Endothelial cell of umbilical vein (primary cell): ENCODE measurements at regions not wholly inside any gene's neighbourhood (a gene's known extent, or its start where the extent isn't known, plus 50 kb on each side); places are given as distances from the start of the nearest gene placed in this dataset.

Source experiments
- BruUV-seq: library from RNA; stranded (reverse); fragments of 400-500 nt; replicated peaks from 2 replicates; lab custom pipeline; 2021; lab: Mats Ljungman, UMichigan
- CTCF ChIA-PET: fragments of 300-600, 350-600 bp; sonication (Branson Sonifier 250); formaldehyde crosslinking; loops from one replicate; lab custom pipeline; 2021; ENCODE audit warnings: antibody characterized with exemption, inconsistent platforms; lab: Charles Lee
- POLR2A ChIA-PET: fragments of 300-600, 350-600 bp; sonication (Branson Sonifier 250); formaldehyde crosslinking; loops from one replicate; lab custom pipeline; 2021; ENCODE audit warnings: antibody characterized with exemption, inconsistent platforms; lab: Charles Lee
- DNase-seq: peaks from one replicate; pipeline ENCODE4 v3.0.0-alpha.2; 2011; ENCODE audit warnings: low read depth, low spot score
- FAIRE-seq: peaks from 2 replicates; lab custom pipeline; 2011; peaks lifted over from hg19 to GRCh38; lab: Jason Lieb, UNC
- H2AFZ ChIP-seq: 2 replicates; pipeline ENCODE4 v1.6.0; 2012; ENCODE audit warnings: low read depth, low read length, control low read depth, inconsistent platforms
- H3K27ac ChIP-seq: 2 replicates; pipeline ENCODE4 v1.5.1; 2011; ENCODE audit warnings: low read depth, mild to moderate bottlenecking, control low read depth, low read length, moderate library complexity; ENCODE audit not compliant: insufficient read depth
- H3K27me3 ChIP-seq, 2 experiments: 2 replicates each; pipeline versions ENCODE4 v1.6.0 to v1.6.1; 2011; ENCODE audit warnings: low read length in 2 of 2, mixed read lengths in 1 of 2; ENCODE audit not compliant: control insufficient read depth in 2 of 2, insufficient read depth in 2 of 2
- H3K36me3 ChIP-seq, 2 experiments: 2 replicates in 1 of 2; 3 replicates in 1 of 2; pipeline ENCODE4 v1.5.1; 2011; ENCODE audit warnings: low read length in 2 of 2, mild to moderate bottlenecking in 1 of 2, moderate library complexity in 1 of 2; ENCODE audit not compliant: control insufficient read depth in 2 of 2, insufficient read depth in 2 of 2; ENCODE audit errors: extremely low read depth in 1 of 2
- H3K4me1 ChIP-seq: 3 replicates; pipeline ENCODE4 v1.5.1; 2011; ENCODE audit warnings: mild to moderate bottlenecking, low read length; ENCODE audit not compliant: control insufficient read depth, insufficient read depth; ENCODE audit errors: extremely low read depth
- H3K4me2 ChIP-seq: 2 replicates; pipeline ENCODE4 v1.6.1; 2011; ENCODE audit warnings: low read length, control low read depth, mixed read lengths; ENCODE audit not compliant: insufficient read depth
- H3K4me3 ChIP-seq, 3 experiments: fragments of 200-600 bp in 1 of 3; sonication (generic), shearing (Covaris generic) in 1 of 3; replicated peaks in 1 of 3; 2 replicates each; pipeline ENCODE4 v1.5.1; 2011 to 2016; ENCODE audit warnings: control low read depth in 3 of 3, low read length in 3 of 3, mild to moderate bottlenecking in 2 of 3, inconsistent platforms in 1 of 3, low read depth in 1 of 3, moderate library complexity in 1 of 3; ENCODE audit not compliant: insufficient read depth in 1 of 3
- H3K79me2 ChIP-seq: 2 replicates; pipeline ENCODE4 v1.6.0; 2012; ENCODE audit warnings: low read length, inconsistent platforms; ENCODE audit not compliant: control insufficient read depth, insufficient read depth
- H3K9ac ChIP-seq: replicated peaks from 2 replicates; pipeline ENCODE3; 2011; ENCODE audit warnings: low read length, control low read depth; ENCODE audit not compliant: insufficient read depth; ENCODE audit errors: extremely low read depth
- H3K9me1 ChIP-seq: replicated peaks from 3 replicates; pipeline ENCODE4 v1.6.0; 2011; ENCODE audit warnings: mild to moderate bottlenecking, low read length; ENCODE audit not compliant: control insufficient read depth, insufficient read depth; ENCODE audit errors: extremely low read depth
- H3K9me3 ChIP-seq: replicated peaks from 2 replicates; pipeline ENCODE4 v1.5.1; 2012; ENCODE audit warnings: low read length, inconsistent platforms; ENCODE audit not compliant: control insufficient read depth, insufficient read depth
- H4K20me1 ChIP-seq: replicated peaks from 2 replicates; pipeline ENCODE3; 2011; ENCODE audit warnings: mild to moderate bottlenecking, low read length; ENCODE audit not compliant: control insufficient read depth, insufficient read depth; ENCODE audit errors: extremely low read depth
- EZH2 ChIP-seq: IDR thresholded peaks from 2 replicates; pipeline ENCODE4 v1.6.1; 2012; ENCODE audit warnings: borderline replicate concordance, low read depth, mild to moderate bottlenecking, moderate library complexity, low read length, inconsistent platforms; ENCODE audit not compliant: severe bottlenecking
- FOS ChIP-seq: IDR thresholded peaks from 2 replicates; pipeline ENCODE4 v1.6.1; 2011; ENCODE audit warnings: mild to moderate bottlenecking, low read length, moderate library complexity, borderline replicate concordance; ENCODE audit not compliant: insufficient read depth
- GATA2 ChIP-seq: IDR thresholded peaks from 2 replicates; pipeline ENCODE4 v1.7.0; 2011; ENCODE audit warnings: low read depth, mild to moderate bottlenecking, moderate library complexity, mixed read lengths, low read length; ENCODE audit not compliant: insufficient read length, insufficient read depth
- JUN ChIP-seq: IDR thresholded peaks from 2 replicates; pipeline ENCODE4 v1.6.1; 2011; ENCODE audit warnings: borderline replicate concordance, low read depth; ENCODE audit not compliant: insufficient read length, insufficient read depth
- MYC ChIP-seq: IDR thresholded peaks from one replicate; pipeline ENCODE4 v1.6.1; 2011; ENCODE audit warnings: mild to moderate bottlenecking, low read depth, low read length
- POLR2A ChIP-seq: IDR thresholded peaks from 2 replicates; pipeline ENCODE4 v1.6.1; 2012; ENCODE audit warnings: low read depth, mild to moderate bottlenecking, control low read depth, low read length
- POLR2AphosphoS5 ChIP-seq: IDR thresholded peaks from 2 replicates; pipeline ENCODE4 v1.6.1; 2012; ENCODE audit warnings: low read depth, mild to moderate bottlenecking, control low read depth, low read length, moderate library complexity; ENCODE audit not compliant: insufficient read depth
- dilution Hi-C: fragments of 300-500 bp; cut with MboI; formaldehyde crosslinking; loops from one replicate; pipeline ENCODE4 v1.15.0; 2019; ENCODE audit warnings: low sequenced_read_pairs; ENCODE audit not compliant: extremely low pct_ligation_motif_present
- intact Hi-C: fragments of 100-400 bp; cut with micrococcal nuclease; formaldehyde crosslinking; loops from one replicate; pipeline ENCODE4 v1.10.0; 2022
- TF ChIP-seq, protein P1 (sequence below), 2 donors: IDR thresholded peaks; 1 replicate in 1 of 2; 2 replicates in 1 of 2; pipeline ENCODE4 v1.5.1; 2011; ENCODE audit warnings: low read length in 2 of 2, mild to moderate bottlenecking in 2 of 2, moderate library complexity in 2 of 2, control low read depth in 1 of 2, inconsistent platforms in 1 of 2, low read depth in 1 of 2; ENCODE audit not compliant: insufficient read depth in 1 of 2; ENCODE audit errors: extremely low read depth in 1 of 2
- TF ChIP-seq, protein P2 (sequence below): IDR thresholded peaks from 2 replicates; pipeline ENCODE4 v1.6.1; 2011; ENCODE audit not compliant: insufficient read depth, insufficient read length

DNA sequence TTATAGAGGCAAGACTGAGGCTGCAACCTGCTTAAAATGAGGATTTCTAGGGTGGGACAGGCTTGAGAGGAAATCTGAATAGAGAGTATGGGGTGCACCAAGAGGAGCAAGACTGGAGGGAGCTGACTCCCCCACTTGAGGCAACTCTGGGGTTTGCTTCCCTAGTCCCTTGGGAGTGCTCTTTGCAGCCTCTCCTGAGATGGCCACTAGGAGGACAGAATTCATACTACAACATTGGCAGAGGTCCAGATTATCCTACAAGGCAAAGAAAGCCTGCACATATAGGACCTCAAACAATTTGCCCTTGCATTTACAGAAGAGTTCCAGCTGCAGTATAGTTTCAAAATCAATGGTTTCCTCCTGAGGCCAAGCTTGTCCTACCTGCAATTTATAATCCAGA is 830.9 kb downstream of the TECRL start:
- TF ChIP-seq POLR2AphosphoS5 (no peak), FOS (no peak), GATA2 (no peak), POLR2A (no peak), JUN (no peak), EZH2 (no peak), MYC (no peak)
- TF ChIP-seq, protein P1, sequence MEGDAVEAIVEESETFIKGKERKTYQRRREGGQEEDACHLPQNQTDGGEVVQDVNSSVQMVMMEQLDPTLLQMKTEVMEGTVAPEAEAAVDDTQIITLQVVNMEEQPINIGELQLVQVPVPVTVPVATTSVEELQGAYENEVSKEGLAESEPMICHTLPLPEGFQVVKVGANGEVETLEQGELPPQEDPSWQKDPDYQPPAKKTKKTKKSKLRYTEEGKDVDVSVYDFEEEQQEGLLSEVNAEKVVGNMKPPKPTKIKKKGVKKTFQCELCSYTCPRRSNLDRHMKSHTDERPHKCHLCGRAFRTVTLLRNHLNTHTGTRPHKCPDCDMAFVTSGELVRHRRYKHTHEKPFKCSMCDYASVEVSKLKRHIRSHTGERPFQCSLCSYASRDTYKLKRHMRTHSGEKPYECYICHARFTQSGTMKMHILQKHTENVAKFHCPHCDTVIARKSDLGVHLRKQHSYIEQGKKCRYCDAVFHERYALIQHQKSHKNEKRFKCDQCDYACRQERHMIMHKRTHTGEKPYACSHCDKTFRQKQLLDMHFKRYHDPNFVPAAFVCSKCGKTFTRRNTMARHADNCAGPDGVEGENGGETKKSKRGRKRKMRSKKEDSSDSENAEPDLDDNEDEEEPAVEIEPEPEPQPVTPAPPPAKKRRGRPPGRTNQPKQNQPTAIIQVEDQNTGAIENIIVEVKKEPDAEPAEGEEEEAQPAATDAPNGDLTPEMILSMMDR (IDR thresholded peaks at IDR 0.05; ENCODE audit: extremely low read depth in 1 of 2, insufficient read depth in 1 of 2, low read depth in 1 of 2, low read length in 2 of 2), result no peak
- TF ChIP-seq, protein P2, sequence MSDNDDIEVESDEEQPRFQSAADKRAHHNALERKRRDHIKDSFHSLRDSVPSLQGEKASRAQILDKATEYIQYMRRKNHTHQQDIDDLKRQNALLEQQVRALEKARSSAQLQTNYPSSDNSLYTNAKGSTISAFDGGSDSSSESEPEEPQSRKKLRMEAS, result no peak
- BruUV-seq, result no TSS peak
- DNase-seq (no peak), FAIRE-seq (no peak)
- Histone ChIP-seq H4K20me1 (no peaks in the 10 kb centered on the region), H3K36me3 (no peaks in the 10 kb centered on the region), H3K9me3 (no peaks in the 10 kb centered on the region), H3K9me1 (no peaks in the 10 kb centered on the region), H2AFZ (no peak overlapping the region), H3K9ac (no peak overlapping the region), H3K27me3 (no peaks in the 10 kb centered on the region), H3K4me2 (no peak overlapping the region), H3K79me2 (no peaks in the 10 kb centered on the region), H3K27ac (no peak overlapping the region), H3K4me3 (no peak overlapping the region), H3K4me1 (no peaks in the 10 kb centered on the region)
- ChIA-PET POLR2A (no interaction called here), CTCF (no interaction called here)
- dilution Hi-C loops (no loop called here), intact Hi-C loops (no loop called here)
